H54 (cell line): ENCODE measurements at regions not wholly inside any gene's neighbourhood (a gene's known extent, or its start where the extent isn't known, plus 50 kb on each side); places are given as distances from the start of the nearest gene placed in this dataset.

ENCODE experiments used
- DNase-seq: peaks from one replicate; pipeline ENCODE4 v3.0.0; 2011; ENCODE audit warnings: low spot score, mixed read lengths; ENCODE audit not compliant: insufficient read length
- FAIRE-seq: peaks from 3 replicates; lab custom pipeline; 2011; peaks lifted over from hg19 to GRCh38; lab: Jason Lieb, UNC
- POLR2A ChIP-seq: IDR thresholded peaks from 2 replicates; pipeline ENCODE4 v1.6.1; 2011; ENCODE audit warnings: low read depth, mild to moderate bottlenecking, low read length

- no peak for TF ChIP-seq POLR2A
- DNase-seq (no peak), FAIRE-seq (no peak)
Observed at GRCh38 chr7:46902463-46902862, 679.4 kb downstream of the TNS3 start.

DNA sequence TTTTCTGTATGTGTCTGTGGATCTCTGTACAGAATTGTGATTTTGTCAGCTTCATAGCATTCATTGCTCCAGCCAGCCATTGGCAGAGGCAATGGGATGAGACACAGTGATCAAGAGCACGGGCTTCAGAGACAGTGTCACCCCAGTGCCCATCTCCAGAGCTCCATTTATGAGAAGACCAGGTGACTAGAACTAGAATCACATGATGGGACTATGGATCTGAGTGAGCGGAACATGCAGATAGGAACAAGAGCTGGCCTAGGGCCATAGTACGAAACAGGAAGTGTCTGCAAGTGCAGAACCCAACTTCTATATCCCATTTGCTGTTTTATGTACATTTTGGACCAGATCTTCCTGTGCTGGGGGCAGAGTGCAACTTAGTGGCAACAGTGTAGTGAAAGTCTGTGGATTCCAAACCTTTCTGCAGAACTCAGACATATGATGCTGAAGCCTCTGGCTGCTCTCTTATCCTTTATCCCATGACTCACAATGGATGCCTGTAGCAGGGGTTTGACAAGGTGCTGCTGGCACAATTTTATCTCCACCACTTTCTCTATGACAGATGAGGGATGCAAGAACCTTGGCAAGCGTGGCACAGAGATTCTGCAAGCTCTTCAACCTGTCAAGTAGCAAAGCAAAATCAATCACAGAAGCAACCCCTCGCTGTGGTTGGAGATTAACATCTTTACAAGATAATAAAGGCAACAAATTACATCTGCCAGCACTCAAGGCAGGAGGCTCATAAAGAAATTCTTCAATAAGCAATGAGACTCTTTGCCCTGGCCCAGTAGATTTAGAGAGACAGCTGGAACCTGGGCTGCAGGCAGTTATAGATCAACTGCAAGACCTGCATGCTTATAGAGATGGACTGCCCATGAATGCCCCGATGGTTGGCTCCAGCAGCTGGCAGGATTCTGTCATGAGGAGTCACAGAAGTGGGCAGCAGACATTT, 681.3 kb downstream of the TNS3 start:
- DNase-seq (no peak), FAIRE-seq (no peak)
- no peak for TF ChIP-seq POLR2A

DNA sequence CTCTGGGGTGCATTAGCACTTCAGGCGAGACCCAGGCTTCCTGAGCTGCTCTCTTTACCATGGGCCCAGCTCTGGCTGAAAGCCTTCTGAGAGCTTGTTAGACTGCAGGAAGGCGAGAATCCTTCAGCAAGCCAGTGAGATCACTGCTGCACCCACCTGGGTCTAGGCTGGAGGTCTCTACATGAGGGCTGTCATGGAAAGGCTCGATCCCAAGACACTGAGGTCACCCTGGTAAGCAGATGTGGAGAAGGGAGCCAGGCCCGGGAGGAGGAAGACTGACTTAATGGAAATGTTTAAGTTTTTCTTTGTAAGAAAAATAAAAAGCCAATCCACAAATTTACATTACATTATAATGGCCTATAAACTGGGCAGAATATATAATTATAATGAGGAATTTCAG, 684.5 kb downstream of the TNS3 start:
- no peak for TF ChIP-seq POLR2A
- DNase-seq: no peak
- no peak for FAIRE-seq

DNA sequence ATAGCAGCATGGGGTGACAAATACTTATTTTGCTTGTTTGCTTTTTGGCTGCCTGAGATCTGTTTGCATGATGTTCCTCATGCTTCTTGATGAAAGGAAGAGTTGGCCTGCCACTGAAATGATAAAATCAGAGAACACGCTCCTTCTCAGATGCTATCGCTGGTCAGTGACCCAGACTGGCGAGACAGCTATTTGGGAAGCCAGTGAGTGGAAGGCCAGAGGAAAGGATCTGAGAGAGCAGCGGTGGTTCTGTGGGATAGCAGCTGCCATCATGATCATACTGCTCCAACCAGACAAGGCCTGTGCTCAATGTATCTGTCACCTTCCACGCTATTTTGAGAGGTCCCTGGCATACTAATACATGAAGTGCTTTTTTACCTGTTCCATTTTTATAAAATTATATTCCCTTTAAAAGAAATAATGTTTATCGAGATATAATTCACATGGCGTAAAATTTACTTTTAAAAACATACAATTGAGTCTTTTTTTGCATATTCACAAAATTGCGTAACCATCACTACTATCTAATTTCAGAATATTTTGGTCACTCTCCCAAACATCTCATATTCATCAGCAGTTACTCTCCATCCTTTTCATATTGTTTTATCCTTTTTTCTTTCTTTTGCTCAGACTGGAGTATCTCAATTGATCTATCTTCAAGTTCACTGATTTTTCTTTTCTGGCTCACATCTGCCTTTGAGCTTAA, 695.1 kb downstream of the TNS3 start:
- TF ChIP-seq POLR2A: no peak
- DNase-seq (no peak), FAIRE-seq (no peak)

DNA sequence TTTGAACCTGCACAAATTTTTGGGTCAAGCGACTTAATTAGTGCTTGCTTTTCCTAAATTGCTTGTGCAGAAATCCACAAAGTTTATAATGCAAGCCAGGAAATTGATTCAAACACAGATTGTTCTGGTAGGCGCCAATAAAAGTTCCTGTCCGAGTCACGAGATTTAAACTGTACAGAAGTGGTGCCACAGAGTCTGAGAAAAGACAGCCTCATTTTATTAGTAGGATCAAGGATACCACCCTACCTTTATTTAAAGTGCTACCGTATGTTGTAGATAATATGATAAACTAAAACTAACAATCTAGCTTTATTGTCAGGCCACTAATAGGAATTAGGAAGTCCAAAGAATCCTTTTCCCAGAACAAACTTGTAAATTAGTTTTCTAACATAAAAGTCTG, 696.7 kb downstream of the TNS3 start:
- TF ChIP-seq POLR2A: no peak
- DNase-seq (no peak), FAIRE-seq (no peak)

DNA sequence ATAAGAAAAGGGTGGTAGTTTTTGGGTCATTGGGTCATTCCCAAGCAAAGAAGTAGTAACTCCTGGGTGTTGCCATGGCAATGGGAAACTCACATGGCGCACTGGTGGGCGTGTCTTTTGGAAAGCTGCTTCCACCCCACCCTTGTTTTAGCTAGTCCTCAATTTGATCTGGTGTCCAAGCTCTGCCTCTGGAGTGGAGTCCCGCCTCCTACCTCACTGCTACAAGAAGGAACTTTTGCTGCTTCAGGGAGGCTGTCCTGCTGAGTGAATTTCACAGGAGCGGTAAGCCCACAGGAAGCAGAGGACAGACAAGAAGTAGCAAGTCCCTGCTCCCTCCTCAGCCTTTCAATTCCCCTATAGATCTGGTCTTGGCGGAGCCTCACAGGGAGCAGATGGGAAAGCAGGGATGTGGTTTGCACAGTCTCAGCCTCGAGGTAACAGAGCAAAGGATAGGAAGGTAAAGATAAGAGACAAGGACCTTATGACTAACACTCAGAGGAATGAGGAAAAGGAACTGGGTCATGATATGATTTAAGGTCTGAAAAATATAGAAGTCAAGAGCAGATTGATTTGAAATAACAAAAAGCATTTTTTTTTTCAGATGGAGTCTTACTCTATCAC, 700.3 kb downstream of the TNS3 start:
- TF ChIP-seq POLR2A: no peak
- DNase-seq: peak; percentile 12
- FAIRE-seq: no peak

GRCh38 chr7:46880508-46881196, 701.3 kb downstream of the TNS3 start:
- TF ChIP-seq POLR2A: no peak
- no peak for FAIRE-seq
- no peak for DNase-seq

DNA sequence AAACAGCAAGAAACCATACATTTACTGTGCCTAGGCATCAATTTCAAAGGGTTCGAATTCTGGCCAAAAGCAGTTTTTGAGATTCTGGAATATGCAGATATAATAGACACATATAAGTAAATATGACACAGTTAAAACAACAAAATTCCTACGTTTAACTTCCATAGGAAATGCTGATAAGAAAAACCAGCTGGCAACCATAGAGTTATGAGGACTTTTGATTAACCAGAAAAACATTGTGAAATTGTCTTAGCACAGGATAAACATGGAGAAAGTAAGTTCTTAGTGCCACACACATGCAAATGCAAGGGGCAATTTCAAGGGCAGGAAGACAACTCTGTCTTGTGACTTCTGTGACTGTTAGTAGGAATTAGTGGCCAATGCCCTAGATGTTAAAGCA, 702.1 kb downstream of the TNS3 start:
- FAIRE-seq: peak; percentile 36
- no peak for TF ChIP-seq POLR2A
- DNase-seq: no peak

DNA sequence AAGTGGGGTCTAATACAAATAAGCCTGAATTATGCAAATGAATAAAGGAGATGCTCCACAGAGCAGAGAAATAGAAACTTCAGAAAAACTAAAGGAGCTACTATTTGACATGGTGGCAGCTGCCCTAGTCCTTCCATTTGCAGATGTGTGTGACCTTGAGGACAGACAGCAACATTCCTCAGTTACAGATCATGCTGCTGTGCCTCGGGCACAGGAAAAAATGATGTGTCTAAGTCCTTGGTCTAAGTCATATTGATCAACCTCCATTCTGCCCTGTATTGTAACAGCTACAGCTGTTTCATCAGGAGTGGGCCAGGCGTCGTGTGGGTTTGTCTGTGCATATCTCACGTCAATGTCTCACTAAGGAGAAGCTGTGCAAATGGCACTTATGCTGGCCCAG, 710.4 kb downstream of the TNS3 start:
- no peak for TF ChIP-seq POLR2A
- no peak for DNase-seq
- no peak for FAIRE-seq

DNA sequence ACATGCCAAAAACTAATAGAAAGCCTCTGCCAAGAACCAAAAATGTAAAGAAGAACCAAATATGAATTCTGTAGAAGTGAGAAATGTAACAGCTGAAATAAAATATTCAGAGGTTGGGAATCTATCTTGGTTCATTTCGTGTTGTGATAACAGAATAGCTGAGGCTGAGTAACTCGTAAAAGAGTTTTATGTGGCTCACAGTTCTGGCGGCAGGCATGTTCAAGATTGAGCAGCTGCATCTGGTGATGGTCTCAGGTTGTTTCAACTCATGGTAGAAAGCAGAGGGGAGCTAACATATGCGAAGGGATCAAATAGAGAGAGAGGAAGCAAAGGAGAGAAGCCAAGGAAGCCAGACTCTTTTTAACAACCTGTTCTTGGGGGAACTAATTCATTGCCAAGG, 717.2 kb downstream of the TNS3 start:
- no peak for FAIRE-seq
- no peak for TF ChIP-seq POLR2A

GRCh38 chr7:46859963-46860475, 721.9 kb downstream of the TNS3 start:
- FAIRE-seq: peak; percentile 11
- TF ChIP-seq POLR2A: no peak
- DNase-seq: peak; percentile 28

More for the DNA sequence above, 717.2 kb downstream of the TNS3 start:
- no peak for DNase-seq

- no peak for TF ChIP-seq POLR2A
- FAIRE-seq (no peak), DNase-seq (no peak)
Observed at GRCh38 chr7:46855851-46856250, 726.1 kb downstream of the TNS3 start.

DNA sequence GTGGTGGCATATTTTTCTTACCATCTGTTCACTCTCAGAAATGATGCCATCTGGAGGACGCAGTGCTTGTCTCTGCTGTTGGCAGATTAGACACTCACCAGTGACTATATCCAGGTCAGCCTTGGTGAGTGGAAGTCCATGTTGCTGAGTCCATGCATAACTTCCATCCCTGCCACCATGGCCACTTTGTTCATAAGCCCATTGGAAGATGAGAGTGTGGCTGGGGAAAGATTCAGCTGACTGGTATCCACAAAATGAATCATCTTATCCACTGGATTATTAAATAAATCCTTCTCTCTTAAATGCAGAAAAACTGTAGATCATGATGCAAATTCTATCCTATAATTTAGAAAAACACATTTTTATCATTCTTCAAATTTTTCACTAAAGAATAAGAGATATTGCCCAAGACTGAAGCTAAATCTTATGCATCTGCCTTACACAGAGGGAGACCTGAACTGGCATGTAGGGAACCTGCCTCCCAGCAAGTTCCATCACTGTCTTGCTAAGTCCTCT, 726.9 kb downstream of the TNS3 start:
- DNase-seq (no peak), FAIRE-seq (no peak)
- no peak for TF ChIP-seq POLR2A

GRCh38 chr7:46853451-46853850, 728.5 kb downstream of the TNS3 start:
- no peak for TF ChIP-seq POLR2A
- FAIRE-seq (no peak), DNase-seq (no peak)
